Urinary bladder (tissue), 3 donors: ENCODE measurements at regions not wholly inside any gene's neighbourhood (a gene's known extent, or its start where the extent isn't known, plus 50 kb on each side); places are given as distances from the start of the nearest gene placed in this dataset.

ENCODE experiments used
- DNase-seq: peaks from one replicate; pipeline ENCODE4 v3.0.0-alpha.2; 2015; ENCODE audit errors: extremely low spot score
- H3K27ac ChIP-seq: one replicate; pipeline ENCODE4 v1.5.1; 2013; ENCODE audit warnings: low read depth, mild to moderate bottlenecking, moderate library complexity
- H3K36me3 ChIP-seq: one replicate; pipeline ENCODE4 v1.6.1; 2013; ENCODE audit warnings: mild to moderate bottlenecking, moderate library complexity; ENCODE audit not compliant: insufficient read depth
- H3K4me1 ChIP-seq: one replicate; pipeline ENCODE4 v1.6.1; 2013; ENCODE audit warnings: mild to moderate bottlenecking, moderate library complexity; ENCODE audit not compliant: insufficient read depth
- H3K4me3 ChIP-seq: one replicate; pipeline ENCODE4 v1.5.1; 2013; ENCODE audit warnings: low read depth, low read length
- WGBS: extraction: QIAGEN DNeasy Blood & Tissue Kit; methylation state at CpG from one replicate; pipeline ENCODE4 v1.1.7; 2013; 5-methylcytosine and 5-hydroxymethylcytosine counted together
- donor health status: healthy with polysubstance abuse.
- donor health status: healthy.

DNA sequence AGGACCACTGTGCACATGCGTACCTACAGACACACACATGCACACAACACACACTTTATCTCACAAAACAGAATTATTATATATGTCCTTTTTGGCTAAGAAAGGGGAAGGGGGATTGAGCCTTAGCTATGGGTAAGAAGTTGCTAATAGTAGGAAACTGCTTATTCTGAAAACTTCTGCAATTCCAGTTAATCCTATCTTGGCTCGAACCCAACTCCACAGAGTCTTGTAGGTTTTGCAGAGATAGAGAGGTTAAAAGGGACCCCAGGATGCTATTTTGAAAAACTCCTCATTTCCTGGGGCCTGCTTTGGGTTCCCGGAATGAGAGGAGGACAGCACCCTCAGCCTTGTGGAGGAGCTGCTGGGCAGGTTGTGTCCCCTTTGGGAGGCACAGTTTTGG, 233.8 kb downstream of the CLIC5 start:
- Histone ChIP-seq H3K36me3 (no peaks in the 10 kb centered on the region), H3K4me3 (no peak overlapping the region), H3K27ac (no peak overlapping the region), H3K4me1 (no peaks in the 10 kb centered on the region)
- DNase-seq, result no peak
- 60% methylated on average over 3 of the region's 3 CpGs for WGBS

DNA sequence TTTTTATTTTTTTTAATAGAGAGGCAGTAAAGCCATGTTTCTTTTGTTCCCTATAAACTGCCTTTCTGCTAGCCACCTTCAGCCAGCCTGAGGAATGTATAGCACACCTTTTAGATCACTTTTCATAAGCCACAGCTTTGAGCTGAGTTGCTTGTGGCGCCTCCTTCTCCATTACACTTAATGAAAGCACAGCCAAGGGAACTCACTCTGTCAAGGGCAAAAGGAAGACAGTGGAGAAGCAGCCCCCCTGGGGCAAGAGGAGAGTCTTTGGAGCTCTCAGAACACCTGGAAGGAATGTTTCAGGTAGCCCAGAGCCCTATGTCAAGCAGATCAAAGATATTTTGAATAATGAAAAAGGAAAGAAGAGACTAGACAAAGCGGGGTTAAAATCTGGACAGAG, 235.1 kb downstream of the CLIC5 start:
- DNase-seq, result no peak
- 97% methylated on average over 2 of the region's 2 CpGs for WGBS
- Histone ChIP-seq H3K4me1 (no peaks in the 10 kb centered on the region), H3K27ac (no peak overlapping the region), H3K36me3 (no peaks in the 10 kb centered on the region), H3K4me3 (no peak overlapping the region)

DNA sequence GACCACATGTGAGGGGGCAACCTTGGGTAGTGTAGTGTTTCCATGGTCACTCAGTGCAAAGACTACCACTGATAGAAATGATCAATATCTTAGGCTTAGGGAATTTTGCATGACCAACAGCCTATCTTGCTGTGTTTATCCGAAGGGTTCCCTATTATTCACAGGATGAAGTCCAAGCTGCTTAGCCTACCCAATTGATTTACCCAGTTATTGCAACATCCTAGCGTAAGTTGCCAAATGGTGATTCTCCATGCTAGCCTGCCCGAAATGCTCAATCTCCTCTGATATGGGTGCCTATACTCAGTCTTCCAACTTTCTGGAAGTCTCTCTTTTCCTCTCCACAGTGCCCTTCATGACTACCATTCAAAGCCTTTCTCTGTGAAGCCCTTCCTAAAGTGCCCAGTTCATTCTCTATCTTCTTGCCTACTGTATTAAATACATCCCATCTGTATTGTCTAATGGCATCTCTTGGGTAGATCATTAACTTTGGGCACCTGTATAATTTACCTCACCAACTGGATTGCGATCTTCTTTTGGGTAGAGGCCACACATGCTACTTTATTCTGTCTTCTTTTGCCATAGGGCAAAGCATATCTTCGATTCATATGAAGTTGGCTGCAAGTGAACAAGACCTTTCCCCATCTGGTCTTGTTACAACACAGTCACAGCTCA, 240.5 kb downstream of the CLIC5 start:
- no peaks in the 10 kb centered on the region for H3K4me1 ChIP-seq
- H3K36me3 ChIP-seq, result no peaks in the 10 kb centered on the region
- WGBS, result 93% methylated on average over 5 of the region's 5 CpGs
- H3K4me3 ChIP-seq, result no peak overlapping the region
- DNase-seq, result no peak
- no peak overlapping the region for H3K27ac ChIP-seq

DNA sequence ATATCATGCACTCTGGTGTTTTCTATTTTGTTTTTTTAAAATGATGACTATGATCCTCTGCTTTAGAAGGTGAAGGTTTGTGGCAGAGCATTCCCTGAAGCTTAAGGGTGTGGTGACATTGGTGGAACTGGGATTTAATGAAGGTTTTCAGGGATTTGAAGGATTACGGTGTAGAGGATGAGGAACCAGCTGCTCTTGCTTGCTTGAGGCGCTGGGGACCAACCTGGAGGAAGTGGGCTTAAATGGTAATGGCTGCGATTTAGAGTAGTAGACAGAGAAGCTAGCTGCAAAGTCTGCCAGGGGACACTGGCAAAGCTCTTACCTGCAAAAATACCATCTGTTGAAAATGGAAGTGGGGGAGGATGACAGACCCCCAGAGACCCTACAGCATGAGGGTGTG, 241.8 kb downstream of the CLIC5 start:
- no peak overlapping the region for H3K4me3 ChIP-seq
- no peaks in the 10 kb centered on the region for H3K4me1 ChIP-seq
- no peak overlapping the region for H3K27ac ChIP-seq
- DNase-seq, result no peak
- no peaks in the 10 kb centered on the region for H3K36me3 ChIP-seq
- 84% methylated on average over 3 of the region's 3 CpGs for WGBS

DNA sequence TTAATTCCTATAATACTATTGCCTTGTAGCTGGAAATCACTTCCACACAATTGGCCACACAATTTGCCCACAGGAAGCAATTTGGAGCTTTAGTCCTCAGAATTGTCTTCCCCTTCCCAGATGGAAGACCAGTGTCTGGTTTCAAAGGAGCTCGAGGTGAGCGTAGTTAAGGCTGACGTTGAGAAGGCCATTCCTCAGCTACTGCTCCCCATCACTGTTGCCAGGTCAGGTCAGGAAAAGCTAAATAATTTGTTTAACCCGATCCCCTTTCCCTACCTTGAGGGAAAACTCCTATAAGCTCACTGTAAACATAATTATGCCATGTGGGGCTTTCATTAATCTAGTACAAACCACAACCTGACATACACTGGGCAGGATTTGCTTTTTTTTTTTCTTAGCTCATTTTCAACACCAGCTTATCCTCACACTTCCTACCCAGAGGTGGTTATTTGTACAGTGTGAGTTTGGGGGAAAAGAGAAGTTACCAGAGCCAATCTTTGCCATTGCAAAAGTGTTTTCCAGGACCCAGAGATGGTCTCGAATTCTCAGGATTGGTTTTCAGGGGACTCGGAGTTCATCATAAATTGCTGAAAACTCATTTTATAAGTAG, 242.7 kb downstream of the CLIC5 start:
- Histone ChIP-seq H3K36me3 (no peaks in the 10 kb centered on the region), H3K27ac (no peak overlapping the region), H3K4me3 (no peak overlapping the region), H3K4me1 (no peaks in the 10 kb centered on the region)
- DNase-seq, result no peak
- WGBS, result 59% methylated on average over 6 of the region's 6 CpGs

DNA sequence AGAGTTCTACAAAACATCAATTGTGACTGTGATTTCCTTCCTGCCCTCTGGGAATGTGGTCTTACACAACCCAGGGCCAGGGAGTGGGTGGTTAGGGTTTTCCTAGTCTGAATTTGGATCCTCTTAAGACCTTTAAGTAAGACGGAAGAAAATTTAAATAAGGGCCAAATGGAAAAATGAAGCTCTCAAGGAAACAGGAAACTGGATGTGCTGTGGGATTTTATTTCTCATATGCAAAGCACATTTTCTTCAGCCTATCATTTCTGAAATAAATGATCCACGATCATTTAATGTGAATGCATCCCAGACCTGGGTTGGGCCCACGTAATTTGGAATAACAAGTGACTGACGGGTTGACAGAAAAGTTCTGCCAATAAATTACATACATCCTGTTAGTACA, 243.6 kb downstream of the CLIC5 start:
- 78% methylated on average over 4 of the region's 4 CpGs for WGBS
- DNase-seq, result no peak
- H3K4me1 ChIP-seq, result no peaks in the 10 kb centered on the region

DNA sequence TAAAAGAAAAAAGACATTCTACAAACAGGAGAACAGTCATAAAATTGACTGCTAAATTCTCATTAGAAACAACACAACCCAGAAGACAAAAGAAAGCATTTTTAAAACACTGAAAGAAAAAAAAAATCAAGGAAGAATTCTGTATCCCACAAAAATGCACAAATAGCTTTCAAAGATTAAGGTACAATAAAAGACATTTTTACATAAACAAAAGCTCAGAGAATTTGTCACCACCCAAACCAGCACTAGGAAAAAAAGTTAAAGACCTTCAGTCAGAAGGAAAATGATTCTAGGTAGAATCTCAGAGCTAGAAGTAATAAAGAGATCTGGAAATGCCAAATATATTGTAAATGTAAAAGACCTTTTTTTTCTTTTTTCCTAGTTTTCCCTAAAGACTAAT, 252.4 kb downstream of the CLIC5 start:
- no peaks in the 10 kb centered on the region for H3K36me3 ChIP-seq
- H3K4me3 ChIP-seq, result no peak overlapping the region
- no peak overlapping the region for H3K27ac ChIP-seq
- DNase-seq, result no peak
- H3K4me1 ChIP-seq, result no peaks in the 10 kb centered on the region

More for the DNA sequence above, 243.6 kb downstream of the CLIC5 start:
- Histone ChIP-seq H3K36me3 (no peaks in the 10 kb centered on the region), H3K27ac (no peak overlapping the region), H3K4me3 (no peak overlapping the region)

DNA sequence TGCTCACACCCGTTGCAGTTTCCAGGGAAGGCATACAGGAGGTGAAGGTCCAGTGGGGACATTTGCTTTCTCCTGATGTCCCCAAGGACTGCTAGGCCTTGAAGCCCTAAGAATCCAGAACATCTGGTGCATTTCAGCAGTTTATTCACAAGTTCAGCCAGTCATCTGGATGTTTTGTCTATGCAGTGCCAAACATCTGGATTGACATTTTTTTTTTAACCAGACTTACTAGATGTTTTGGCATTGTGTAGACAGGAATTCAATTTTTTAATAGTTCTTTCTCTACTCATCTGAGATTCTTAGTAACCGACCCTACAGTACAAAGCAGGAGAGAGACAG, 256.2 kb downstream of the CLIC5 start:
- Histone ChIP-seq H3K4me1 (no peaks in the 10 kb centered on the region), H3K36me3 (no peaks in the 10 kb centered on the region), H3K4me3 (no peak overlapping the region), H3K27ac (no peak overlapping the region)
- no peak for DNase-seq
- 66% methylated on average over 2 of the region's 2 CpGs for WGBS

DNA sequence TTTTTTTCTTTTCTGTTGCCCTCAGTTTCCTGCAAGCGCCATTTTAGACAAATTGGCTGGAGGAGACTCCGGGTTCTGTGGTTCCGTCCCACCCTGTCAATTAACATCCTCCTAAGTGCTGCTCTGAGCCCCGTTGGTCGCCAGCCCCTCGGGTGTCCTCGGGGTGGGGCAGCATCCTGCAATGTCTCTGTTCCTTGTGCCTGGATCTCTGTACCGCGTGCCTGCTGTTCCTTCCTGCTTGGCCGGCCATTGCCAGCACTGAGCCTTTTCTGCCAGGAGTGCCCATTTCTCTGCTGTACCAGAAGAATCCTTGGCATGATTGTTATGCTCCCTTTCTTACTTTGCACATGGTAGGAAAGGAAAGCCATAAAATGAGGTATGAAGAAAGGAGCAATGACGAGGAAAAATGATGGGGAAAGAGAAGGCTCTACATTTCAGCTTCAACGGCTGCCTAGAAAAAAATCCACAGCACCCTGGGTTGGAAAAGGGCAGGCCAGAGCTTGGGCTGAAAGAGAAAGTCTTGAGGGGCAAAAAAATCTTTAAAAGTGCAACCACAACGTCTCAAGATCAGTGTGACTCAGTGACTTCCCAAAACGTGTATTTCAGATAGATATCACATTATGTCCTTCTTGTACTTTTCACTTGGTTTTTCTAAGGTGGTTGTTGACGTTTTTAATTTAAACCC, 256.7 kb downstream of the CLIC5 start:
- no peaks in the 10 kb centered on the region for H3K4me1 ChIP-seq
- H3K27ac ChIP-seq, result no peak overlapping the region
- no peak for DNase-seq

DNA sequence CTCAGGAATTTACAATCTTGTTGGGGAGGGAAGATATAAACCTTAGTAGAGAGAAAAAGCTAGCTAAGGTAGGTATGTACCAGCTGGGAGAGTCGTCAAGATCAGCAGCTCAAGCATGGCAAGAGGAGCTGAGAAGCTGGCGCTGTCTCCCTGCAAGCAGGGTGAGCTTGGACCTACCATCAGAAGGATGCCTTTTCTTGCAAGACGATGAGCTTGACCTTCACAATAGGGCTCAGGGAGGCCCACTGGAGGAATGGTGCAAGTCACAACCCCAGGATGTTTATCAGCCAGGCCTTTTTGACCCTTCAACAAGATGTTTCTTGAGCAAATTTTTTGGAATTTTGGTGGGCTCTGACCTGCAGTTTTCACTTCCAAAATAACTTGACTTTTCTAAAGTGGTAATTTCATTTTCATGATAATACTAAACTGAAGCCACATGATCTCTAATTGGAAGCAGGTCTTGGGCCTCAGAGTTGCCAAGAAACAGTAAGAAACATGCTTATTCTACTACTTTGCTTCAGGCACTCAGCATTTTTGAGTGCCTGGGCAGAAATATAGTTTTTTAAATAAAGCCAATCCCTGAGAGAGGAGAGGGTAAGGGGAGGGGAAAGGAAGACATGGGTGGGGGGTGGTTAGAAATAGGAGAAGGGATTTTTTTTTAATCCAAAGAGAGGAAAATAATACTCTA, 258.1 kb downstream of the CLIC5 start:
- no peak for DNase-seq
- Histone ChIP-seq H3K36me3 (no peaks in the 10 kb centered on the region), H3K27ac (no peak overlapping the region), H3K4me1 (no peaks in the 10 kb centered on the region), H3K4me3 (no peak overlapping the region)
- 89% methylated on average over 3 of the region's 3 CpGs for WGBS

More for the DNA sequence above, 256.7 kb downstream of the CLIC5 start:
- Histone ChIP-seq H3K36me3 (no peaks in the 10 kb centered on the region), H3K4me3 (no peak overlapping the region)
- WGBS, result 79% methylated on average over 15 of the region's 15 CpGs

DNA sequence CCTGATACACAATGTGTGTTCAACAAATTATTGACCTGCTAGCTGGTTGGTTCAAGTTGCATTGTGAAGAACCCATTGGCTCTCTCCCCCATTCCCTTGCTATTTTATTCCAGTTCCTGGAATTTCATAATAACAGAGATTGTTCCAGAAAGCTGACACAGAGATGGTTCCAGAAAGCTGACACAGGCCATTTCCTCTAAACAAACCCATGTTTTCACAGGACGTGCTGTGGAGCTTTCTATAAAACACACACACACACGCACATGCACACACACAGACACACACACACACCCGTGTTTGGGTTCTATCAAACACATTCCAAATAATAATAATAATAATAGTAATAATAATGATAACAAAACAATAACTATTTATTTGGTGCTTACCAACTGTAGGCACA, 259.1 kb downstream of the CLIC5 start:
- no peaks in the 10 kb centered on the region for H3K4me1 ChIP-seq
- H3K4me3 ChIP-seq, result no peak overlapping the region
- no peaks in the 10 kb centered on the region for H3K36me3 ChIP-seq
- no peak for DNase-seq
- WGBS, result 58% methylated on average over 3 of the region's 3 CpGs
- no peak overlapping the region for H3K27ac ChIP-seq

DNA sequence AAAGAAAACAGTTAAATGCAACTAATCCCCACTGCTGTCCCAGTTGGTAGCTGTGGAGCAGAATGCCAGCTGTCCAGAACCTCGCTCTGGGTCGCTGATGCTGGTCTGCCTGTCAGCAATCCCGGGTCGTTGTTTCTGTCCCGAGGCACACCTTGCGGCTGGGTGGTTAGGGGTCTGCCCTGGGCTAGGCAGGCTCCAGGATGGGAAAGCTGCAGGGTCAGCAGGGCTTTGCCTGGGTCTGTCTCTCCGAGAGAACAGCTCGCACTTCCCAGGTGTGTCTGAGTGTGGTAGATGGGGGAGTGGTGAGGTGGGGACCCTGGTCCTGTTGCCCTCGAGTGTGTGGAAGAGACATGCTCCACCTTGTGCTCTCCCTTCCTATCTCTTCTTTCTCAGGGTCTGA, 261.2 kb downstream of the CLIC5 start:
- Histone ChIP-seq H3K4me3 (no peak overlapping the region), H3K4me1 (no peaks in the 10 kb centered on the region), H3K36me3 (no peaks in the 10 kb centered on the region), H3K27ac (no peak overlapping the region)
- 85% methylated on average over 9 of the region's 9 CpGs for WGBS
- DNase-seq, result no peak

DNA sequence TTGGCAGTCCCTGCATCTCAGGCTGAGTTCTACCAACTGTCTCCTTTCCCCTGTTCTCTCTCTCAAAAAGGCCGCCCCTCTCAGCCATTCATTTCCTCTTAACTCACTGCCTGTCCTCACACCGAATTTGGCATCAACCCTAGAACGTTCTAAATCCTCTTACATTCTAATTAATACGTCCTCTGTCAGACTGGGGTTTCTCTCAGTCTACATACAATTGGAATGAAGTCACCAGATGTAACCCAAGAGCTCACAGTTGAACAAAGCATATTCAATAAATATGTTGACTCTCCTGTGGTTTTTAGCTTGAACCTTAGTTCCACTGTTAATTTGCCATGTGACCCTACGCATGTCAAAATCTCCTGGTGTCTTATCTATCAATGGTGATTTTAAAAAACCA, 269.6 kb downstream of the CLIC5 start:
- H3K4me3 ChIP-seq, result no peak overlapping the region
- H3K36me3 ChIP-seq, result no peaks in the 10 kb centered on the region
- no peak overlapping the region for H3K27ac ChIP-seq
- no peak for DNase-seq
- peaks cover 2% of the 10 kb centered on the region for H3K4me1 ChIP-seq
- WGBS, result 72% methylated on average over 5 of the region's 5 CpGs

DNA sequence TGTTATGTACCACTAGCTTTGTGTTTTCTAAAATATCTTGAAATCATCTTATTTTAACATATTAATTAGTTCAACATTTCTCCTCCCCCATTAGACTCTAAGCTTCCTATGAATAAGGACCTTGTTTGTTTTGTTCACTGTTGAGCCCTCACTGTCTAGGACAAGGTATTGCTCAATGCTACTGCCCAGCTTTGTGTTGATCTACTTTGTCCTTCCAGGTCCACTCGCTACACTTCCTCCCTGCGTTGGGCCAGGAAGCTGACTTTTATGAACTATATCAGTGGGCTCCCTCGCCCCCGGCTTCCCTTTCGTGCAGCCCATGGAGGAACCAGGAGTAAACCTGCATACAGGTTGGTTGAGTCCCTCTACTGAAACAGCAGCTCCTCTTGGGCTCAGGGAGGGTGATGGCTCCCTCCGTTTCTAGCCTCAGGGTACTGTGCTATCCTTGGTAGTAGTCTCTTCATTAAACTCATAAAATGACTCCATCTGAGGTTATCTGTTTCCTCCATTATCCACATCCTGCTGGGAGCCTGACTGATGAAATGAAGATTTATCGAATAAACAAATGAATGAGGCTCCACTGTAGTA, 272.5 kb downstream of the CLIC5 start:
- 89% methylated on average over 7 of the region's 7 CpGs for WGBS
- DNase-seq, result no peak
- peaks cover 2% of the 10 kb centered on the region for H3K4me1 ChIP-seq
- H3K4me3 ChIP-seq, result no peak overlapping the region
- H3K36me3 ChIP-seq, result no peaks in the 10 kb centered on the region
- no peak overlapping the region for H3K27ac ChIP-seq
